ENCODE measurements at regions not wholly inside any gene's neighbourhood (a gene's known extent, or its start where the extent isn't known, plus 50 kb on each side); places are given as distances from the start of the nearest gene placed in this dataset.
"Not testable (repeated sequence)": the region's sequence is repeated elsewhere in the genome, so short reads cannot be mapped to it uniquely, and the experiment has no call there.

DNA sequence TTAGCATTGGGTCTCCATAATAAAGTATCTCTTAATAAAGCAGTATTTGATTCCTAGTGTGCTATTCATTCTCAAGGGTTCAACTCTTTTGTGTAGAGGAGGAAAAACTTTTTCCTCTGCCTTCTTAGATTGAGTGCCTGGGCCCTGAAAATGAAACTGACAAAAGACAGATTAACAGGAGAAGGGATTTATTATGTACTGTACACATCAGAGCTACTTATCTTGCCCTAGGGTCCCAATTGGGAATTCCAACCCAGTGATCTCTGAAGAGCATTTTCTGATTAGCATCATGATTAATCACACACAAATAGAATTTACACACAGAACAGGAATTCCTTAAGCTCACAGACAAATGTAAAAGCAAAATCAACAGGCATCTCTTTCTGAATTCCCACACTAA, 128.9 kb downstream of the CD164 start:
- DNase-seq (ENCODE audit: low read depth), result peak; percentile 11

DNA sequence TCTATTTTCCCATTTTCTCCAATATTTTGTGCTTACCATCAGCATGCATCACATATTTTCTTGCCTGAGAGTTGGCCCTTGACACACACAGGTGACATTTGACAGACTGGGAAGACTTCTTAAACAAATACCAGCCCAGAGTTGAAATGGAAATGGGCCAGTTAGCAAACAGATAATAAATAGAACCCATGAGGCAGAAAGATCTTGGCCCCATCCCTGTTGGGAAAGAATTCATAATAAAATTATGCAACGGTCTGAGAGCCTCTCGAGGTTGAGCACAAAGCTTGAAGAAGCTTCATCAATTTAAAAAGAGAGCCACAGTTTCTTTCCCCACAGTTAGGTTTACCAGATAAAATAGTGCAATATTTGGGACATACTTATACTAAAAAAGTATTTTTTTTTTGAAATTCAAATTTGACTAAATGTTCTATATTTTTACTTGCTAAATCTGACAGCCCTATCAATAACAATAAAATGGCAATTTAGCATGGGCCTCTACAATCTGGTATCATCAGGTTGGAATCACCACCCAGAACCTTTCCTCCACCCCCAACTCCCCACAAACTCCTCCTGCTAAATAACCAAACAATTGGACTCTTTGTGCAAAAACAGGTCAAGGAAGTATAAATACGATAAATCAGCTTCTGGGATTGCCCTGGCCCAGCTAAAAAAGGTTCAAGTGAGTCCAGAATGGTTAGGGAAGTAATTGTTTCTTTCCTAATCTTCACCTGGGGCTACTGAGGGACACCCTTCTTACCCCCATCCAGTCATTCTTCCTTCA, 129.8 kb downstream of the CD164 start:
- DNase-seq (ENCODE audit: low read depth), result no peak

DNA sequence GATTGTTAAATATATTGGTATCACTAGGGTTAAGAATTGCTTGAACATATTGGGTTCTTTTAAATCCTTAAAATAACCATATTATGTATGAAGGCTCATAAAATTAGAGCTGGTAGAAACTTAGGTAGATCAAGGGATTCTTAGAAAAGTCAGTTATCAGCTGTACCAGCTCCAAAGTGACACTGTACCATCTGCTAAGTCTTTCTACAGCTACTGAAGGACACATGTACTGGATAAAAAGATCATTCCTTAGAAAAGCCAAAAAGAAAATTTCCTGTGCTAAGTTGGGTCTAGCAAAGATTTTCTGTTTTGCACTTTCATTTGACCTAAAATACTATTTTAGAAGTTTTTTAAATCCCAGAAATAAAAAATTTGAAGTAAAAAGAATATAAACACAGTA, 130.4 kb downstream of the CD164 start:
- no peak for DNase-seq (ENCODE audit: low read depth)

DNA sequence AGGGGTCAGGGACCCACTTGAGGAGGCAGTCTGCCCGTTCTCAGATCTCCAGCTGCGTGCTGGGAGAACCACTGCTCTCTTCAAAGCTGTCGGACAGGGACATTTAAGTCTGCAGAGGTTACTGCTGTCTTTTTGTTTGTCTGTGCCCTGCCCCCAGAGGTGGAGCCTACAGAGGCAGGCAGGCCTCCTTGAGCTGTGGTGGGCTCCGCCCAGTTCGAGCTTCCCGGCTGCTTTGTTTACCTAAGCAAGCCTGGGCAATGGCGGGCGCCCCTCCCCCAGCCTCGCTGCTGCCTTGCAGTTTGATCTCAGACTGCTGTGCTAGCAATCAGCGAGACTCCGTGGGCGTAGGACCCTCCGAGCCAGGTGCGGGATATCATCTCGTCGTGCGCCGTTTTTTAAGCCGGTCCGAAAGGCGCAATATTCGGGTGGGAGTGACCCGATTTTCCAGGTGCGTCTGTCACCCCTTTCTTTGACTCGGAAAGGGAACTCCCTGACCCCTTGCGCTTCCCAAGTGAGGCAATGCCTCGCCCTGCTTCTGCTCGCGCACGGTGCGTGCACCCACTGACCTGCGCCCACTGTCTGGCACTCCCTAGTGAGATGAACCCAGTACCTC, 131.6 kb downstream of the CD164 start:
- not testable (repeated sequence) for DNase-seq (ENCODE audit: low read depth)

DNA sequence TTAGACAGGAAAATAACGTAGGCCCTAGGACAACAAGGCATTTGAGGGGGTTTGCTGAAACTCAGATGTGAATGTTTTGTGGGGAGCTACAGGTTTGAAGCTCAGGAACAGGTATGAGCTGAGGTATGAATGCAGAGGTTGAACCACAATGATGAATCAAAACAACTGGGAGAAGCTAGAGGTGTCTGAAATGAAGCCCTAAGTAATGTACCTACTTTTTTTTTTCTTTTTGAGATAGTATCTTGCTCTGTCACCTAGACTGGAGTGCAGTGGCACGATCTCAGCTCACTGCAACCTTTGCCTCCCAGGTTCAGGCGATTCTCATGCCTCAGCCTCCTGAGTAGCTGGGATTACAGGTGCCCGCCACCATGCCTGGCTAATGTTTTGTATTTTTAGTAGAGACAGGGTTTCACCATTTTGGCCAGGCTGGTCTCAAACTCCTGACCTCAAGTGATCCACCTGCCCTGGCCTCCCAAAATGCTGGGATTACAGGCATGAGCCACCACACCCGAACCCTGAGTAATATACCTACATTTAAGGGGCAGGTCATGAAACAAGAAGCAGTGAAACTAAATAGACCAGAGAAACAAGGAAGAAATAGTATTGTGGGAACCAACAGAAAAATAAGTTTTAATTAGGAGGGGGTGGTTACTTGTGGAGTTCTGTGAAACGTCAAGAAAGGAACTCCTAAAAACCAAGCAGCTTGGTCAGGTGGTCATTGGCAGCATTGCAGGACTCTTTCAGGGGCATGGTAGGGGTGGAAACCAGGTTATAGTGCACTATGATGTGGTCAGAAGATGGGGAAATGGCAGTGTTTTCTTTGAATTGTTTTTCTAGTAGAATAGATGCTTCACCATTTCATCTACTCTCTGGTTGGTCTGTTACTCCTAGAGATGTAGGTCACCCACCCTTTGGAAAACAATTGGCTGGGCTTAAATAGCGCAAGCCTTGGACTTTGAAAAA, 138.1 kb downstream of the CD164 start:
- DNase-seq (ENCODE audit: low read depth), result no peak

DNA sequence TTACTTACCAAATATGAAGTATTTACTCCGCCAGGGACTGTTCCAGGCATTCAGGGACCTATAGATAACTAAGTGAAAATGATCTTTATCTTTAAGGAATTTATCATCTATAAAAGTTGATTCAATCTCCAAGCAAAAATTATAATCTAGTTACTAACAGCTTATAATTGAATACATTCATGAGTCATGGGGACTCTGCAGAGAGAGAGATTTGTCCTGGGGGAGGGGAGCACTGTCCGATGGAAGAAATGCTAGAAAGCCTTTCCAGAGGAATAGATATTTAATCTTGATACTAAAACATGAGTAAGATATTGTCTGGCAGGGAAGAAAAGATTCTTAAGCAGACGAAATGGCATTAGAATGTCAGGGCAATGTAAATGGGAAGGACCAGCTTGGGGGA, 139.3 kb downstream of the CD164 start:
- peak; percentile 30 for DNase-seq (ENCODE audit: low read depth)

DNA sequence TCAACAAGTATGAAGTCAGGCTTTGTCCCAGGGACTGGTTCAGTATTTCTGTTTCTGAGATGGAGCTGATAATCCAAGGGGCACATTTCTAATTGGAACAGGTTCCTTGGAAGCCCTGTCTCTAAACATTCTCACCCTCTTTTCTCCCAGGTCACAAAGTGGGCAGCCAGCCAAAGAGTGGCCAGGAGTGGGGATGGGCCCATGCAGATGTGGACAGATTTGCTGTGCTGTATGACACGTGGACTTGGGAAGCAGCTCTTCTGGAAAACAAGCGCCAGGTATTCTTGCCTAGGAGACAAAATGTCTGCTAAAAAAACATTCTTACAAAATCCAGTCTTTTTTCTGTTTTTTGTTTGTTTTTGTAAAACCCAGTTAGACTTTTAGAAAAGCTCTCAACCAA, 140.2 kb downstream of the CD164 start:
- no peak for DNase-seq (ENCODE audit: low read depth)

DNA sequence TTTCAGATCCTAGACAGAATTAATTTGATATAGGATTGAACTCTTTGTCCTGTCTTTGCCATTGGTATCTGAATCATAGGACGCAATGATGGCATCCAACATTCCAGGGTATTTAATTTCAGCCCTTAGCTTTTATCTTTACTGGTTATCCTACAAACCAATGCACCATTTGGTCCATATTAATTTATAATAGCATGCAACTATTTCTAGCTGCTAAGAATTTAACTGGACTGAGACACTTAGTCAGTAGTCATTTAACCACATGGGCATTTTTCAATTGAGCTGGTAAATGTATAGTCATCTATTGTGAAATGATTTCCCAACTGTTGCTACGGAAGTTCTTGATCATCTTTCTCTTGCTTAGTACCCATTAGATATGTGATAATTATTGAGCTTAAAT, 141.1 kb downstream of the CD164 start:
- peak; percentile 46 for DNase-seq (ENCODE audit: low read depth)

DNA sequence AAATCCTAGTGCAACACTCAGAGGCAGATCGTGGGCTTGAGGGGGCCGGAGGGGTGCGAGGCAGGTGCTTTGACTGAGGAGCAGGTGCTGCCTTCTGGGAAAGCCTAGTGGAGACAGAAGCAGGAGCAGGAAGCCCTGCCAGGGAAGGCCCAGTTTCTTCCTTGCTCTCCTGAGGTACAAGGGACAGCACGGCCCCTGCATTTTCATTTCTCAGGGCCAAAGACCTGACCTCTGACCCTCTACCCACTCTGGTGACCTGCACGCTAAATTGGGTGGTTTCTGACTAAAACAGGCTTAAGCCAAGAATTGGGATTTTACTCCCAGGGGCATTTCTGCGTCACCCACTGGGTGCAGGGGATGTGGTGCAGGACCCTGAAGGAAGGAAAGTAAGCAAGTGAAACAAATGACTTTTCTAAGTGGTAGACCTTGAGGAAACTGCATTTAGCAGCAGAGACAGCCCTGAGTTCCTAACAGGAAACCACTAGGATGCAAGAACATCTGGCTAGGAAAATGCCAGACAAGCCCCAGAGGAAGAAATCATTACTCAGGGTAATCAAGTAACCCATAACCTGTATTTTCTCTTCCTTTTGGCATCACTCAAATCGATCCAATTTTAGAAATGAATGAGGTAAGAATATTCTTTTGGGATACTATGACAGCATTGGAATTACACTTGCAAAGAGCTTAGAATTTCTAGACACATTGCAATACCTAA, 141.7 kb downstream of the CD164 start:
- DNase-seq (ENCODE audit: low read depth), result no peak

DNA sequence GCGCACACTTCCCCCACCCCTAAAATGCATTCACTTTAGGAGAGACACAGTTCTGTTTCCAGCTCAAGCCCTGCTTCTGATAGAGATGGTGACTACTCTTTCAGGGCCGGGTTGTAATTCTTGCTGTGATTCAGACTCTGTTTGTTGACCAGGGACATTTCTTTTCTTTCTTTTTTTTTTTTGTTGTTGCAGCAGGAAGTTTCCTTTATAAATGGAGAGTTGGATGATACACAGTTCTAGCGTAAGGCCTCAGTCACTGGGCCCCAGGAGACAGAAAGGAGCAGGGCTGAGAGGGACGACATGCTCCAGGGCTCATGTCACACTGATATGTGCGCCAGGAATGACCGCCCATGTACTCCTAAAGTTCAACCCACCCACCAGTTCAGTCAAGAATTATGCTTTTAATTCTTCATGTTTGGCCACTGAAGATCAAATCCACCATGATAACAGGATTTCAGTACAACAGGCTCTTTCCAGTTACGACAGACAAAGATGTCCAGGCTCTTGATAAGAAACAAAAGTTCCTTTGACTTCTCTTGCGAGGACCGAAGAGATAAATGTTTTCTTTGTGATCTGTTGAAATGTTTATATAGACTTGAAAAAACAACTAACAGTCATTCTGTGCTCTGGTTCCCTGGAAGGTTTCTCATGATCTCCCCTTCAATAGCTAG, 142.5 kb downstream of the CD164 start:
- DNase-seq (ENCODE audit: low read depth), result peak; percentile 8

DNA sequence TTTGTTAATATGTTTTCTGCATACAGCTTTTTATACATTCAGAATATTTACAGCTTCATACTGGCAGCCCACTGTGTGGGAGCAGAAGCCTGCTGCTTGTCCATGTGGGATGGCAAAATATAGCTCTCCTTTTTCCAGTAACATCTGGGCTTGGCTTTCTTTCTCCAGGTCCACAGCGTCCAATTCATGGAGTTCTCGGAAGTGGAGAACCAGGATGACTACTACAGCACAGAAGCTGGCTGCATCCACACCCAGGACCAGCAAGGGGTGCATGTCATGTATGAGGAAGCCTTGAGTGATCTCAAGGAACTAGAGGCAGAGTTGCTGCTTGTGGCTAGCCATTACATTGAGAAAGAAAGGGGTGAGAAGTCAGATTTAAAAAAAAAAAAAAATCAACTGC, 143.1 kb downstream of the CD164 start:
- no peak for DNase-seq (ENCODE audit: low read depth)

DNA sequence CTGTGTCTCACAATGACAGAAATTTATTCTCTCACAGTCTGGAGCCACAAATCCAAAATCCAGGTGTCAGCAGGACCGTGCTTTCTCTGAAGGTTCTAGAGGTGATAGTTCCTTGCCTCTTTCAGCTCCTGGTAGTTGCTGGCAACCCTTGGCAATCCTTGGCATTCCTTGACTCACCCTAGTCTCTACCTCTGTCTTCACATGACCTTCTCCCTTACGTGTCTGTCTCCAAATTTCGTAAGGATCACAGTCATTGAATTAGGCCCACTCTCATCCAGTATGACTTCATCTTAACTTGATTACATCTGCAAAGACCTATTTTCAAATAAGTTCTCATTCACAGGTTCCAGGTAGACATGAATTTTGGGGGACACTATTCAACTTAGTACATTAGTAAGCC, 143.1 kb downstream of the CEP57L1 start:
- no peak for DNase-seq (ENCODE audit: low read depth)

DNA sequence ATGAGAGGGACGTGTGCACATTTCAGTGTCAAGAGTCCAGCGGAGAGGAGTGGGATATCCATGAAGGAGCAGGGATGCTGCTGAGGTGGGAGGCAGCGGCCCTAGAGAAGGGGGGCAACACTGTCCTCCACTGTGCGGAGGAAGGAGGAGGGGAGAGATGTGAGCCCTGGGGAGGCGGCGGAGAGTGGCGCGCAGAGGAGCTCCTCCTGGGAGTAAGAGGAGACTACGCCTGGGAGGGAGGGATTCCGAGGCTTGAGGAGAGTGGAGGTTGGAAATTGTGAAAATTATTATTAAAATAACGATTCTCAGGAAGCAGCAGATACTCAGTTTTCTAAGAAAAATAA, 142.7 kb downstream of the CEP57L1 start:
- no peak for DNase-seq (ENCODE audit: low read depth)

DNA sequence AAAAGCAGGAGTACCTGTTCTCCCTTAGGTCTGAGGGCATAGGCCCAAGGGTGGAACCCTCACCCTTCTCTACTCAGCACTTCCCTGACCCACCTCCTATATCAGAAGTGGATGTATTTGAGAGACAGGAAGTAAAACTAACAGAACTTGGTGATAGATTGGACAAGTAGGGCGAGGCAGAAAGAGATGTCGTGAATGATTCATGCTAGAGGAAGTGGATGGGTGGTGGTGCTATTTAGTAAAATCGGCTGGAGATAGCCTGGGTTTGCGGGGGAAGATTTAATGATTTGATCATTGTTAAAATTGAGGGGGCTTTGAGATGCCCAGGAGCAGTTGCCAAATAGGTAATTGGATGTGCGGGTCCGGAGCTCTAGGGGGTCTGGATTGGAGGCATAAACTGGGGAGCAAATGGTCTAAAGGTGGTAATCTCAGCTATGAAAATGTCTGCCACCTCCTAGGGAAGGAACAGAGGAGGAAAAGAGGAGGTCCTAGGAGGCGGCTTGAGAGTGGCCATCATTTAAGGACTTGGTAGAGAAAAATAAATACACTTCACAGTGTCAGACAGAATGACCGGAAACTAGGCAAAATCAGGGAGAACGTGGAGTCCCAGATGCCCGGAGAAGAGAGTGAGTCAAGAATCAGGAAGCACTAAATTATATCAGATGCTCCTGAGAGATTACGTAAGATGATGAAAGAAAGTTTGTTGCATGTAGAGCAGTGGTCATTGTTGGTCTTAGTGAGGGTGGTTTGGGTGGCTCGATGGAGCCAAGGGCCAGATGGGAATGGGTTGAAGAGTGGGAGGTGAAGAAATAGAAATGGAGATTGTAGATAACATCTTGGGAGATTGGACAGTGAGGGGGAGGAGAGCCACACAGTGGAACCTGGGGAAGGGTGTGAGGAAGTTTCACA, 142.0 kb downstream of the CEP57L1 start:
- peak; percentile 36 for DNase-seq (ENCODE audit: low read depth)

DNA sequence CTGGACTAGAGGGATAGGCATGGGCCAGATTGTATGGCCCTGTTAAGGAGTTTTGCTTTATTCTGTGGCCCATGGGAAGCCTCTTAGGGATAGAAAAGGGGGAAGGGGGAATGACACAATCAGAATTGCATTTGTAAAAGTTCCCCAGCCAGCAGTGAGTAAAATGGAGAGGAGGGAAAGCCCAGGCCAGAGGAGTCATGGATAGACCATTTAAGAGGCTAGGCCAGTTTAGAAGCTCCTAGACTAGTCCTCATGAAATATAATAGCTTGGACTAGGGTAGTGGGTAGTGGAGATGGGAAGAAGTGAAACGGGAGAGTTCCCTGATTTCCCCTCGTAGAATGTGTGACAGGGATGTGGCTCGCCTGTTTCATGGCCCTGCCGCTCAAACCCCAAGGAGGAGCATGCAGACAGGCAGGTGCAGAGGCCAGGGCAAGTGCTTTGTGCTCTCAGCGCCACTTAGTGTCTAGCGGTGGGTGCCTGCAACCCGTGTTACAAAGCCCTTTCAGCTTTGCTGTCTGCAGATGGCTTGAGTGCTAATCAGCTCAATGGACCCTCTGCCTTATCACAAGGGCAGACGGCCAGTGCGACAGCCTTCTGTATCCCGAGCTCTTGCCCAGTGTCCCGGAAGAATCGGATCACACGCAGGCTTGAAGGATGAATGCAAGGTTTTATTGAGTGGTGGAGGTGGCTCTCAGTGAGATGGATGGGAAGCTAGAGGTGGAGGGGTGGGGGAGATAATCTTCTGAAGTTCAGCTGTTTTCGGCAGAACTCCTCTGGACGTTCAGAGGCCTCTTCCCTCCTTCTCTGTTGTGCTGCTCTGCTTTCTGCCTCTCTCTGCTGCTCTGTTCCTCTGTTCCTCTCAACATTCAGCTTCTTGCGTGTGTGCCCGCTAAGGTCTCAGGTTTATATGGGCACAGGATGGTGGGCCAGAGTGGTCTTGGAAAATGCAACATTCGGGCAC, 141.1 kb downstream of the CEP57L1 start:
- DNase-seq (ENCODE audit: low read depth), result no peak

DNA sequence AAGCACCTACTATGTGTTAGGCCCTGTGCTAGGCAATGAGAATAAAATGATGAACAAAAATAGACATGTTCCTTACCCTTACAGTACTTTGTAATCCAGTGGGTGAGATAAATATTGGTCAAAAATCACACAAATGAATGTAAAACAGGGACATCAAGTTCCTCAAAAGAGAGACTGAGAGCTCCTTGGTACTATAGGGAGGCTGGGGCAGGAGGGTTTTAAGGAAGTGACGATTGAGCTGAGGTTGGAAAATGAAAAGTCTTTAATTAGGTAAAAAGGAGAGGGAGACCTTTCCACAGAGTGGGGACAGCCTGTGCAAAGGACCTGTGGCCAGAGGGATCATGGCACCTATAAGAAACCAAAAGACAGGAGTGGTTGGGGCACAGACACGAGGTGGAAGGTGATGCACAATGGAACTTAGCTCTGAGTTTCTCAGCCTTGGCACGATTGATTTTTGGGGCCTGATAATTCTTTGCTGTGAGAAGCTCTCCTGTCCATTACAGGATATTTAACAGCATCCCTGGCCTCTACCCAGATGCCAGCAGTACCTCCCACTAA, 140.3 kb downstream of the CEP57L1 start:
- no peak for DNase-seq (ENCODE audit: low read depth)

DNA sequence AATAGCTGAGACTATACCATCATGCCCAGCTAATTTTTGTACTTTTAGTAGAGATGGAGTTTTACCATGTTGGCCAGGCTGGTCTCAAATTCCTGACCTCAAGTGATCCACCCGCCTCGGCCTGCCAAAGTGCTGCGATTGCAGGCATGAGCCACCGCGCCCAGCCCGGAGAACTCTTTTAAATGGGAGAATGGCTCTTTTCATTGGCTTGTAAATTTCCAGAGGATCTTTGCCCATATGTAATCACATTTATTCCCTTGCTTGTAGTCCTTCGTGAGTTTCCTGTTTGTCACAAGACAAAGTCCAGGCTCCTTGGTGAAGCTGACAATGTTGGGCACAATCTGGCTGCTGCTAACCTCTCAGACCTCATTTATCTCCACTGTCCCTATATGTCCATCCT, 135.1 kb downstream of the CEP57L1 start:
- no peak for DNase-seq (ENCODE audit: low read depth)

DNA sequence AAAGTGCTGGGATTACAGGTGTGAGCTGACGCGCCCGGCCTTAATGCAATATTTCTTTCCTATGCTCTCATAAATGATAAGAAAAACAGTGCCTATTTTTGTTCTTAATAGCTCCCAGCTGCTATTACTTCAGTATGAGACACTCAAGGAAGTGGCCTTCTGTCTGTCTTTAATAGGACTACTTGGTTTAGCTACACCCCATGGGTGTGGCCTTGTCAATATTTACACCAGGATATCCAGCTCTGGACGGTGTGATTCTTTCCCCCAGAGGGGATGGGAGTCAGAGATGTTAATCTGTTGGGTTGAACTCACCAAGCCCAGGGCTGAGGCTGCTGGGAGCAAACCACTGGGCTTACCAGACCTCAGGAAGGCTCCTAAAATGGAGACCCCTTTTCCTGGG, 134.2 kb downstream of the CEP57L1 start:
- DNase-seq (ENCODE audit: low read depth), result no peak

DNA sequence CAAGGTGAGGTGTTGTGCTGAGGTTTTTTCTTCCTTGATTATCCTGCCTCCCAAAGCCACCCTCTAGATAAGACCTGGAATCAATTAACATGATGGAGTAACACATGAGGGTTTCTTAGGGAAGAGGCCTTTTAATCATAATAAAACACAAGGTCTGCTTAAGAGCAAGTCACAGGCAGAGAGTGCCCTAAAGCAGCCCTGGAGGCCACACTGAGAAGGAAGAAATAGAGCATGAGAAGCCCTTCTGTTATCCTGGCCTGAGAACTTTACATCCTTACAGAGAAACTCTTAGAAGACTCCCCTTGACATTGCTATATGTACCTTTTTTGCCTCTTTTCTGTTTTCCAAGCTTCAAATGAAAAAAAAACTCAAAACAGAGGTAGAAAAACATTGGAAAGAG, 132.3 kb downstream of the CEP57L1 start:
- no peak for DNase-seq (ENCODE audit: low read depth)

Measured in EH (cell line).